ENCODE measurements at regions not wholly inside any gene's neighbourhood (a gene's known extent, or its start where the extent isn't known, plus 50 kb on each side); places are given as distances from the start of the nearest gene placed in this dataset.
"Not testable (repeated sequence)": the region's sequence is repeated elsewhere in the genome, so short reads cannot be mapped to it uniquely, and the experiment has no call there.

GRCh38 chr11:134940441-134941126 lies 528.5 kb upstream of the B3GAT1 start:
- Histone ChIP-seq H3K4me1 (ENCODE audit: insufficient read depth, low read length) (peaks cover 4% of the 10 kb centered on the region), H3K9me3 (ENCODE audit: control insufficient read depth, insufficient read depth, low read length) (peaks cover 2% of the 10 kb centered on the region; the same call in 1 of the 2 replicates), H3K36me3 (ENCODE audit: insufficient read depth, low read length) (no peaks in the 10 kb centered on the region), H3K9ac (ENCODE audit: low read depth, low read length) (no peak overlapping the region)

- H3K9ac ChIP-seq (ENCODE audit: low read depth, low read length) = no peak overlapping the region
Measured at GRCh38 chr11:134939905-134940304, 527.9 kb upstream of the B3GAT1 start.

GRCh38 chr11:134939031-134939430 lies 527.0 kb upstream of the B3GAT1 start:
- no peak overlapping the region for H3K9ac ChIP-seq (ENCODE audit: low read depth, low read length)
- H3K36me3 ChIP-seq (ENCODE audit: insufficient read depth, low read length) = no peaks in the 10 kb centered on the region
- peaks cover 2% of the 10 kb centered on the region; the same call in 1 of the 2 replicates for H3K9me3 ChIP-seq (ENCODE audit: control insufficient read depth, insufficient read depth, low read length)
- H3K4me1 ChIP-seq (ENCODE audit: insufficient read depth, low read length) = peaks cover 4% of the 10 kb centered on the region

More at GRCh38 chr11:134939905-134940304, 527.9 kb upstream of the B3GAT1 start:
- Histone ChIP-seq H3K36me3 (ENCODE audit: insufficient read depth, low read length) (no peaks in the 10 kb centered on the region), H3K9me3 (ENCODE audit: control insufficient read depth, insufficient read depth, low read length) (peaks cover 2% of the 10 kb centered on the region; the same call in 1 of the 2 replicates), H3K4me1 (ENCODE audit: insufficient read depth, low read length) (peaks cover 4% of the 10 kb centered on the region)

DNA sequence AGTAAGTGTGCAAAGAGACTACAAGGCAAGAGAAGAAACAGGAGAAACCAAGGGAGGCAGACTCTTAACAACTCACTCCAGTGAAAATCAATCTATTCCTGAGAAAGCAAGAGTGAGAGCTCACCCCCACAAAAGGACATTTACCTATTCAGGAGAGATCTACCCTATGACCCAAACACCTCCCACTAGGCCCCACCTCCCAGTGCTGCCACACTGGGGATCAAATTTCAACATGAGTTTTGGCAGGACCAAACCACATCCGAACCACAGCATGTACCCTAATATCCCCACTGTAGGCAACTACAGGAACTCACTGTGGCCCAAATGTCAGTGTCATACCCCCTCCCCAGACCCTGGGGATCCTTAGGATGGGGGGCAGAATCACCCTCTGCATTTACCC lies 526.2 kb upstream of the B3GAT1 start:
- peaks cover 2% of the 10 kb centered on the region; the same call in 1 of the 2 replicates for H3K9me3 ChIP-seq (ENCODE audit: control insufficient read depth, insufficient read depth, low read length)
- no peaks in the 10 kb centered on the region for H3K36me3 ChIP-seq (ENCODE audit: insufficient read depth, low read length)

GRCh38 chr11:134937193-134937592 lies 525.2 kb upstream of the B3GAT1 start:
- H3K4me1 ChIP-seq (ENCODE audit: insufficient read depth, low read length); H3K9me3 ChIP-seq (ENCODE audit: control insufficient read depth, insufficient read depth, low read length); H3K9ac ChIP-seq (ENCODE audit: low read depth, low read length); H3K36me3 ChIP-seq (ENCODE audit: insufficient read depth, low read length): not testable (repeated sequence)

More for the DNA sequence above, 526.2 kb upstream of the B3GAT1 start:
- H3K9ac ChIP-seq (ENCODE audit: low read depth, low read length) = no peak overlapping the region
- H3K4me1 ChIP-seq (ENCODE audit: insufficient read depth, low read length) = peaks cover 4% of the 10 kb centered on the region

- Histone ChIP-seq H3K9ac (ENCODE audit: low read depth, low read length) (no peak overlapping the region), H3K36me3 (ENCODE audit: insufficient read depth, low read length) (no peaks in the 10 kb centered on the region), H3K4me1 (ENCODE audit: insufficient read depth, low read length) (no peaks in the 10 kb centered on the region), H3K9me3 (ENCODE audit: control insufficient read depth, insufficient read depth, low read length) (peaks cover 2% of the 10 kb centered on the region; the same call in 1 of the 2 replicates)
Measured at GRCh38 chr11:134932761-134933160, 520.7 kb upstream of the B3GAT1 start.

- H3K9me3 ChIP-seq (ENCODE audit: control insufficient read depth, insufficient read depth, low read length) = no peaks in the 10 kb centered on the region
- no peak overlapping the region for H3K9ac ChIP-seq (ENCODE audit: low read depth, low read length)
- H3K36me3 ChIP-seq (ENCODE audit: insufficient read depth, low read length) = no peaks in the 10 kb centered on the region
- H3K4me1 ChIP-seq (ENCODE audit: insufficient read depth, low read length) = no peaks in the 10 kb centered on the region
Measured at GRCh38 chr11:134925432-134925831, 513.4 kb upstream of the B3GAT1 start.

- no peak overlapping the region for H3K9ac ChIP-seq (ENCODE audit: low read depth, low read length)
- H3K4me1 ChIP-seq (ENCODE audit: insufficient read depth, low read length) = no peaks in the 10 kb centered on the region
- no peaks in the 10 kb centered on the region for H3K36me3 ChIP-seq (ENCODE audit: insufficient read depth, low read length)
- no peaks in the 10 kb centered on the region for H3K9me3 ChIP-seq (ENCODE audit: control insufficient read depth, insufficient read depth, low read length)
Measured at GRCh38 chr11:134923441-134923840, 511.4 kb upstream of the B3GAT1 start.

DNA sequence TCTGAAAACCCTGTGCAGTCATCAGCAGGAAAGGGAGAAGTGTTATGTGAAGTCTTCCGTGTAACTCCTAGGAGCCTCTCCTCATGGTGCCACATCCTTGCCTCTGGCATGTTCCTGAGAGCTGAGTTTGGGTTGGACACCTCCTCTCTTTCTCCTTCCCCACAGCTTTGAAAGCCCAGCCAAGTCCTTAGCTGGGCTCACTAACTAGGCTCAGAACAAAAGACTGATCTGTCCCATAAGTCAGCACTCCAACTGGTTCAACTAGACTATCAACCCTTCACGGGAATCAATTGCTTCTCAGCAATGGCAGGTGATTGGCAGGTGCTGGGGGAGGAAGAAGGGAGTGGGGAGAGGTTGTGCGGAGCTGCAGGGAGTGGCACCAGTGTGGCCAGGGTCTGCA lies 509.9 kb upstream of the B3GAT1 start:
- Histone ChIP-seq H3K9ac (ENCODE audit: low read depth, low read length) (no peak overlapping the region), H3K4me1 (ENCODE audit: insufficient read depth, low read length) (no peaks in the 10 kb centered on the region), H3K36me3 (ENCODE audit: insufficient read depth, low read length) (no peaks in the 10 kb centered on the region), H3K9me3 (ENCODE audit: control insufficient read depth, insufficient read depth, low read length) (no peaks in the 10 kb centered on the region)

GRCh38 chr11:134920851-134921608 lies 509.0 kb upstream of the B3GAT1 start:
- Histone ChIP-seq H3K36me3 (ENCODE audit: insufficient read depth, low read length) (no peaks in the 10 kb centered on the region), H3K4me1 (ENCODE audit: insufficient read depth, low read length) (no peaks in the 10 kb centered on the region), H3K9ac (ENCODE audit: low read depth, low read length) (no peak overlapping the region), H3K9me3 (ENCODE audit: control insufficient read depth, insufficient read depth, low read length) (no peaks in the 10 kb centered on the region)

GRCh38 chr11:134916421-134917213 lies 504.6 kb upstream of the B3GAT1 start:
- H3K36me3 ChIP-seq (ENCODE audit: insufficient read depth, low read length) = no peaks in the 10 kb centered on the region
- H3K9me3 ChIP-seq (ENCODE audit: control insufficient read depth, insufficient read depth, low read length) = no peaks in the 10 kb centered on the region
- no peaks in the 10 kb centered on the region for H3K4me1 ChIP-seq (ENCODE audit: insufficient read depth, low read length)
- H3K9ac ChIP-seq (ENCODE audit: low read depth, low read length) = no peak overlapping the region

DNA sequence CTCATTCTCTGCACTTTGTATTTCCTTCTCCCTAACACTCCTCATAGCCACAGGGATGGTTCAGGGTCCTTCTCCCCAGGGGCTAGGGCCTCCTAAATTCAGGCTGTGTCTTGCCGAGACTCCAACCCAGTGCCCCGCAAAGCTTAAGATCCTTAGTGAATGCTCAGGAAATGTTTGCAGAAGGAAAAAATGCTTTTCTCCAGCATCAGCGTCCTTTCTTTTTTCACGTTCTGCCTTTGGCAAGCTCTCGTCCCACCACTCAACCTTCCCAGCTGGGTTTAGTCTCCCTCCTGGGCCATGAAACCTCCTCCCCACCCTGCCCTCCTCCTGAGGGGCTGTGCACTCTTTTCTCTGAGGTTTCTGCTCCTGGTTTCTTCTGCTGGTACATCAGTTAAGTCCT lies 503.8 kb upstream of the B3GAT1 start:
- Histone ChIP-seq H3K4me1 (ENCODE audit: insufficient read depth, low read length) (no peaks in the 10 kb centered on the region), H3K9ac (ENCODE audit: low read depth, low read length) (no peak overlapping the region), H3K9me3 (ENCODE audit: control insufficient read depth, insufficient read depth, low read length) (no peaks in the 10 kb centered on the region), H3K36me3 (ENCODE audit: insufficient read depth, low read length) (no peaks in the 10 kb centered on the region)

DNA sequence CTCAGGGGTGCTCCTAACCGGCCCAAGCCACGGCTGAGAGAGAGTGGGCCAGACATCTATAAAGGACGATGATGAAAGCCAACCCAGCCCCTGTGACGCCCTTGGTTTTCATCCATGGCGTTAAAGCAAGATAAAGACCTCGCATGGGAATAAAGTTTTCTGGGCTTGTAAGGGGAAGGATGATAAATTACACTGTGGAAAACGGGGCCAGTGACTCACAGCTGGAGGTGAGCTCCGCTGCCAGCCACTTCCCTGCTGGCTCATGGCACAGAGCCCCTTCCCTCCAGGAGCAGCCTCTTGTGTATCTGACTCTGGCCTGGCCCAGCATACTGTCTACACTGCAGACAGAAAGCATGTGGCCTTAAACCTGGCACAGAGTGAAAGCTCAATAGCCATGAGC lies 503.2 kb upstream of the B3GAT1 start:
- Histone ChIP-seq H3K9ac (ENCODE audit: low read depth, low read length) (no peak overlapping the region), H3K36me3 (ENCODE audit: insufficient read depth, low read length) (no peaks in the 10 kb centered on the region), H3K4me1 (ENCODE audit: insufficient read depth, low read length) (no peaks in the 10 kb centered on the region), H3K9me3 (ENCODE audit: control insufficient read depth, insufficient read depth, low read length) (no peaks in the 10 kb centered on the region)

GRCh38 chr11:134913999-134914590 lies 502.1 kb upstream of the B3GAT1 start:
- H3K9ac ChIP-seq (ENCODE audit: low read depth, low read length) = no peak overlapping the region
- no peaks in the 10 kb centered on the region for H3K36me3 ChIP-seq (ENCODE audit: insufficient read depth, low read length)
- no peaks in the 10 kb centered on the region for H3K9me3 ChIP-seq (ENCODE audit: control insufficient read depth, insufficient read depth, low read length)
- H3K4me1 ChIP-seq (ENCODE audit: insufficient read depth, low read length) = no peaks in the 10 kb centered on the region

All from ES-I3 (cell line).